ELR (cell line): ENCODE measurements at regions not wholly inside any gene's neighbourhood (a gene's known extent, or its start where the extent isn't known, plus 50 kb on each side); places are given as distances from the start of the nearest gene placed in this dataset.
"Not testable (repeated sequence)": the region's sequence is repeated elsewhere in the genome, so short reads cannot be mapped to it uniquely, and the experiment has no call there.

Experiments used
- DNase-seq: peaks from one replicate; pipeline ENCODE4 v3.0.0-alpha.2; 2015; ENCODE audit warnings: low read depth

- DNase-seq, result not testable (repeated sequence)
Observed at GRCh38 chr13:109398071-109398470, 388.3 kb downstream of the IRS2 start.

GRCh38 chr13:109397285-109397684 lies 389.1 kb downstream of the IRS2 start:
- DNase-seq, result no peak

- no peak for DNase-seq
Observed at GRCh38 chr13:109396266-109396665, 390.1 kb downstream of the IRS2 start.

GRCh38 chr13:109395014-109395413 lies 391.4 kb downstream of the IRS2 start:
- no peak for DNase-seq

GRCh38 chr13:109394311-109394988 lies 391.9 kb downstream of the IRS2 start:
- DNase-seq, result peak; percentile 11

DNA sequence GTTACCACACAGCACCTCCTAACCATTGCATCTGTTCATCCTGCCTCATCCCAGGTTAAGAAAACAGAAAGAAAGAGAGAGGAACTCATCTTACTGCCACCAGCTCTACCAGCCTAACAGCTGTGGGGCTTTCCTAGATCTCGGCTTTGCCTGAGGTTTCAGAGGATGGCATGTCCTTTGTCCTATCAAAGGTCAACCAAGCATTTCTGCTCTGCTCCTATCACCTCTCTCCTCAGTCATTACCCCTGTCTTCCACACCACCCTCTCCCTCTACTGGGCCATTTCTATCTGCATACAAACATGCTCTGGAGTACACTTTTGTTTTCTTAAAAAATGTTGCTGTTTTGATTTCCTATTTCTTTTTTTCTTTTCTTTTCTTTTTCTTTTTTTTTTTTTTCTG lies 393.3 kb downstream of the IRS2 start:
- no peak for DNase-seq

- no peak for DNase-seq
Observed at GRCh38 chr13:109390391-109390790, 396.0 kb downstream of the IRS2 start.

DNA sequence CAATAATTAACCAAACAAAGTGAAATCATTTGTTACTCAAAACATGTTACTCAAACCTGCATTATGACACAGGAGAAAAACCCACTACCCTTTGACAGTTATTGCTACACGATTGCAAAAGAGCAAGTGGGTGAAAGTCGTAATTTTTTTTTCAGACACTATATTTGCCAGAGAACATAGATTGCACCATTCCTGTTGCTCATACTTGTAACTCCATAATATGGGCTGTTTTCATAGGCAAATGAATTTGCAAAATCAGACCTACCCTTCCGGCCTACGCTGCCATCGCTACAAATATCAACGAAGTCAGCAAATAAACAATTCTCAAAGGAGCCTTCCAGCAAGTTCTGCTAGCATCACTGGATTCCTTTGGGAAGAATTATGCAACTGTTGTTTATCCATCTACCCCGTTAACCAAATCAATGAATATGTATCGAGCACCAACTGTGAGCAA lies 396.5 kb downstream of the IRS2 start:
- peak; percentile 27 for DNase-seq

GRCh38 chr13:109389456-109389855 lies 396.9 kb downstream of the IRS2 start:
- peak; percentile 59 for DNase-seq

GRCh38 chr13:109387471-109387870 lies 398.9 kb downstream of the IRS2 start:
- no peak for DNase-seq

DNA sequence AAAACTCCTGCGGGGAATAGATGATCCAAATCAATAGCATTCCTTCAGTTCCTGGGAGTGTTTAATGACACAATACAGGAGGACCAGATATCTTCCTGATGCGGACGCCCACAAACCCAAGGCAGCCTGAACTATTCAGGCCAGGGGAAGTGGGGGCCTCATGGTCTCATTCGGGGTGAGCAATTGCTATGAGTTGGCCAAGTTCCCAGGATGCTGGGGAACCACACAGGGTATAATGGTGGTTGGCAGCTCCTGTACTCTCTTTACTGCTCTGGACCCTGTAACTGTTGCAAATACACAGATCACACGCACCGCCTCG lies 401.2 kb downstream of the IRS2 start:
- DNase-seq, result peak; percentile 74

- peak; percentile 75 for DNase-seq
Observed at GRCh38 chr13:109384491-109385241, 401.7 kb downstream of the IRS2 start.

DNA sequence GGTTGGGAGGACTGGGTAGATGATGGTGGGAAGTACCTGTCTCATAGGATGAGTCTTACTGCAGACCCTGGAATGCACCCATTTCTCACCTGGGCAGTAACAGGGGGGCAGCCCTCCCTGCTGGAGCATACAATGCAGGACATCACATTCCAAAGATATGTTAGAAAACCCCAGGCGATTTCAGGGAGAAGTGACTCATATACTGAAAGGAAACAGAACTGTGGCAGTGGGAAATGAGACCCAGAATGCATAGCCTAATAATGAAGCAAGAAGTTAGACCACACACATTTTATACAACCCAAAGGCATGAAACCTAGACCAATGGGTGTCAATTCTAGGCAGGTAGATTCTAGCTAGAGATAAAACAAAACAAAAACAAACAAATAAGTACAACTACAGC lies 402.7 kb downstream of the IRS2 start:
- DNase-seq, result peak; percentile 88

- peak; percentile 72 for DNase-seq
Observed at GRCh38 chr13:109381546-109382180, 404.7 kb downstream of the IRS2 start.

DNA sequence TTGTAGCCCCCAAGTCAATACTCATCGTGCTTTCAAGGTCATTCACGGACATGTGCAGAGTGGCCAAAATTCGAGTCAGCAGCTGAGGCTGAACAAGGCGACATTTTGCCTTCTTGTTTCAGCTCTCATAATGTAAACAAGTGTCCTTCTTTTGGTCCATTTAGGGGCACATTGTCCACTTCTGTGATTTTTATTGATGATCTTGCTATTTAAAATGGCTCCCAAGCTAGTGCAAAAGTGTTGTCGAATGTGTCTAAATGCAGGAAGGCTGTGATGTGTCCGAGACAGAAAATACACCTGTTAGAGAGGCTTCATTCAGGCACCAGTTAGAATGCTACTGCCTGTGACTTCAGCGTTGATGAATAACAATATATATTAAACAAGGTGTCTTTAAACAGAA lies 405.9 kb downstream of the IRS2 start:
- DNase-seq, result no peak

GRCh38 chr13:109379930-109380329 lies 406.5 kb downstream of the IRS2 start:
- no peak for DNase-seq

DNA sequence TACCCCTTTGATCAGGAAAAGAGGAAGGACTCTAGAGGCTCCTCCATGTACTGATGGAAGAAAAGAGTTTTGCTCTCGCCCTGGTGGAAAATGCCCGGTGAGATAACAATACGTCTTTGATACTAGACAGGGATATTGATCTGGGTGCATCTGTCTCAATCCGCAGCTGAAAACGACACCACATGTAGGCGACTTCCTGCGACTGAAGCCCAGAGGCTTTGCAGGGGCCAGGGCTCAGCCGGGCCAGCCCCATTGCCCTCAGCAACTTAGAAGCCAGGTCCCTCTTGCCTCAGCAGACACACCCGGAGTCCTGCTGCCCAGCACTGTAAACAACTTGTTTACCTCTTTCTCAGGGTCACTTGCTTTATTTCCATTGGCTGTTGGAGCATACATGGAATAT lies 409.4 kb downstream of the IRS2 start:
- DNase-seq, result no peak

GRCh38 chr13:109374609-109375200 lies 411.7 kb downstream of the IRS2 start:
- DNase-seq, result no peak

DNA sequence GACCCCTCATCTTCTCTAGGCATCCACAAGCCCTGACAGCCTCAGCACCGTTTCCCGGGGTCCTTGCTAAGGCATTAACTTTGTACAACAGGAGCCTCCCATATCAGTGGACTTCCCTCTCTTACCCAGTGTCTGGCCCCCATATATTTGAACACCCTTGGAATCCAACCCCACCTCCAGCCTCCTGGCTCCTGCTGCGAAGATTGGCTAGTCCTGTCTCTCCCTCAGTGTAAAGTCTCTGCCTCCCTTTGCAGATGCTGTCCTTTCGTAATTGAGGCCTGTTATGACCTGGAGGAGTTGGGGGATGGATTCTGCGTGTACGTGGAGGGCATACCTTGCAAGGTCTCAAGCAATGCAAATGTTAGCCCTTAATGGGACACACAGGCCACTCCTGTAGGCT lies 413.7 kb downstream of the IRS2 start:
- no peak for DNase-seq

- DNase-seq, result no peak
Observed at GRCh38 chr13:109371066-109371465, 415.3 kb downstream of the IRS2 start.

DNA sequence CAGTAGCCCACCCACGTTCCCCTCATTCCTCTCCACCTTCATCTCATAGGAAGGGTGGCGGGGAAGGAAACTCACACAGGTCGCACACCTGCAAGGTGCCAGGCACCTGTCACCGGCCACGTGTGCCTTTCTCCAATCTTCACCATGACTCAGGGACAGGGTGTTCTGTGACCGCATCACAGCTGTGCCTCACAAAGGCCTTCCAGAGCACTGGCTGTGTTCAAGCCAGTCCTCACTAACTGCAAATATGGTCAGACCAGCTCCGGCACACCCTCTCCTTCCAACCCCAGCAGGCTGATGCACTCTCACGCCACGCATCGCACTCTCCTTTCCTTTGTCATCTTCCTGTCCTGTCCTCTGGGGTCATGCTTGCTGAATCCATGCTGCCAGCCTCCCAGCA lies 415.9 kb downstream of the IRS2 start:
- no peak for DNase-seq

- DNase-seq, result no peak
Observed at GRCh38 chr13:109369353-109370052, 416.9 kb downstream of the IRS2 start.
